ENCODE measurements at regions not wholly inside any gene's neighbourhood (a gene's known extent, or its start where the extent isn't known, plus 50 kb on each side); places are given as distances from the start of the nearest gene placed in this dataset.

- no peak for TF ChIP-seq CTCF (conservative IDR thresholded peaks at IDR 0.05)
- no peak for TF ChIP-seq ZFX (IDR thresholded peaks at IDR 0.05)
- H3K27ac ChIP-seq, result no peak overlapping the region
These were observed 844.5 kb downstream of the RPA4 start for GRCh38 chrX:97728215-97728614.

- TF ChIP-seq ZFX (IDR thresholded peaks at IDR 0.05) (no peak), CTCF (conservative IDR thresholded peaks at IDR 0.05) (no peak)
- no peak overlapping the region for H3K27ac ChIP-seq
These were observed 856.3 kb downstream of the RPA4 start for GRCh38 chrX:97740044-97740443.

GRCh38 chrX:97740886-97741285 lies 857.2 kb downstream of the RPA4 start:
- TF ChIP-seq CTCF (conservative IDR thresholded peaks at IDR 0.05) (no peak), ZFX (IDR thresholded peaks at IDR 0.05) (no peak)
- H3K27ac ChIP-seq, result no peak overlapping the region

- H3K27ac ChIP-seq, result no peak overlapping the region
- TF ChIP-seq ZFX (IDR thresholded peaks at IDR 0.05), result no peak
- TF ChIP-seq CTCF (conservative IDR thresholded peaks at IDR 0.05), result peak; percentile 30
These were observed 859.3 kb downstream of the RPA4 start for GRCh38 chrX:97743014-97743413.

- no peak for TF ChIP-seq ZFX (IDR thresholded peaks at IDR 0.05)
- TF ChIP-seq CTCF (conservative IDR thresholded peaks at IDR 0.05), result no peak
- no peak overlapping the region for H3K27ac ChIP-seq
These were observed 863.6 kb downstream of the RPA4 start for GRCh38 chrX:97747346-97747745.

- TF ChIP-seq ZFX (IDR thresholded peaks at IDR 0.05) (no peak), CTCF (conservative IDR thresholded peaks at IDR 0.05) (no peak)
- no peak overlapping the region for H3K27ac ChIP-seq
These were observed 867.3 kb downstream of the RPA4 start for GRCh38 chrX:97751016-97751415.

GRCh38 chrX:97751735-97752134 lies 868.0 kb downstream of the RPA4 start:
- no peak for TF ChIP-seq CTCF (conservative IDR thresholded peaks at IDR 0.05)
- TF ChIP-seq ZFX (IDR thresholded peaks at IDR 0.05), result no peak
- no peak overlapping the region for H3K27ac ChIP-seq
